Colonic mucosa (tissue), 4 donors: ENCODE measurements at regions not wholly inside any gene's neighbourhood (a gene's known extent, or its start where the extent isn't known, plus 50 kb on each side); places are given as distances from the start of the nearest gene placed in this dataset.

Experiments
- DNase-seq: peaks from one replicate; pipeline ENCODE4 v3.0.0-alpha.2; 2020
- H3K27ac ChIP-seq: fragments of 200-600 bp; one replicate; pipeline ENCODE4 v1.8.0; 2021
- H3K27me3 ChIP-seq: fragments of 200-600 bp; one replicate; pipeline ENCODE4 v1.8.0; 2021
- H3K36me3 ChIP-seq: fragments of 200-600 bp; one replicate; pipeline ENCODE4 v1.8.0; 2021
- H3K4me1 ChIP-seq: fragments of 200-600 bp; one replicate; pipeline ENCODE4 v1.8.0; 2021; ENCODE audit warnings: mild to moderate bottlenecking
- H3K4me3 ChIP-seq: fragments of 200-600 bp; one replicate; pipeline ENCODE4 v1.8.0; 2021
- H3K9ac ChIP-seq, 2 donors: one replicate each; pipeline ENCODE4 v1.7.0; 2013; ENCODE audit warnings: control low read depth in 2 of 2, low read depth in 2 of 2, low read length in 2 of 2
- H3K9me3 ChIP-seq: fragments of 200-600 bp; one replicate; pipeline ENCODE4 v1.8.0; 2021
- intact Hi-C: fragments of 100-400 bp; cut with DNase I; formaldehyde crosslinking; loops from one replicate; pipeline ENCODE4 v1.14.1; 2022
- TF ChIP-seq, protein P1 (sequence below): fragments of 200-600 bp; IDR thresholded peaks from one replicate; pipeline ENCODE4 v1.8.0; 2022; ENCODE audit warnings: antibody characterized with exemption, mild to moderate bottlenecking
- donor health status: healthy.
- donor health status: DM: no; HTN: no; CAD: no.
- donor health status: DM: no; HTN: no; CAD: no.

DNA sequence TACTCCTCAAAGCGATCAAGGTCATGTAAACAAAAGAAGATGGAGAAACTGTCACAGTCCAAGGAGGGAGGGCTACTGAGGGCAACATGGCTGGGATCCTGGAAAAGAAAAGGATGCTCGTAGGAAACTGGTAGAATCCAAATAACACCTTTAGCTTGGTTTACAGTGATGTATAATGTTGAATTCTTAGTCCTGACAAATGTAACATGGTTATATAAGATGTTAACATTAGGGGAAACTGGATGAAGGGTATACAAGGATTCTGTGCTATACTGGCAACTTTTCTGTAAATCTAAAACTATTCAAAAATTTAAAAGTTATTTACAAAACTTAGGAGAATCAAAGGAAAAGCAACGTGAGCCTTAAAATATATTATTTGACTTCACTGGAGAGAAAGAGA is 257.0 kb downstream of the TTC32 start:
- Histone ChIP-seq H3K36me3 (no peaks in the 10 kb centered on the region), H3K9ac (no peak overlapping the region), H3K9me3 (no peaks in the 10 kb centered on the region), H3K4me3 (no peak overlapping the region), H3K4me1 (no peaks in the 10 kb centered on the region), H3K27ac (no peak overlapping the region), H3K27me3 (no peaks in the 10 kb centered on the region)
- no peak for DNase-seq
- intact Hi-C loops: no loop called here
- TF ChIP-seq, protein P1, sequence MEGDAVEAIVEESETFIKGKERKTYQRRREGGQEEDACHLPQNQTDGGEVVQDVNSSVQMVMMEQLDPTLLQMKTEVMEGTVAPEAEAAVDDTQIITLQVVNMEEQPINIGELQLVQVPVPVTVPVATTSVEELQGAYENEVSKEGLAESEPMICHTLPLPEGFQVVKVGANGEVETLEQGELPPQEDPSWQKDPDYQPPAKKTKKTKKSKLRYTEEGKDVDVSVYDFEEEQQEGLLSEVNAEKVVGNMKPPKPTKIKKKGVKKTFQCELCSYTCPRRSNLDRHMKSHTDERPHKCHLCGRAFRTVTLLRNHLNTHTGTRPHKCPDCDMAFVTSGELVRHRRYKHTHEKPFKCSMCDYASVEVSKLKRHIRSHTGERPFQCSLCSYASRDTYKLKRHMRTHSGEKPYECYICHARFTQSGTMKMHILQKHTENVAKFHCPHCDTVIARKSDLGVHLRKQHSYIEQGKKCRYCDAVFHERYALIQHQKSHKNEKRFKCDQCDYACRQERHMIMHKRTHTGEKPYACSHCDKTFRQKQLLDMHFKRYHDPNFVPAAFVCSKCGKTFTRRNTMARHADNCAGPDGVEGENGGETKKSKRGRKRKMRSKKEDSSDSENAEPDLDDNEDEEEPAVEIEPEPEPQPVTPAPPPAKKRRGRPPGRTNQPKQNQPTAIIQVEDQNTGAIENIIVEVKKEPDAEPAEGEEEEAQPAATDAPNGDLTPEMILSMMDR: no peak

DNA sequence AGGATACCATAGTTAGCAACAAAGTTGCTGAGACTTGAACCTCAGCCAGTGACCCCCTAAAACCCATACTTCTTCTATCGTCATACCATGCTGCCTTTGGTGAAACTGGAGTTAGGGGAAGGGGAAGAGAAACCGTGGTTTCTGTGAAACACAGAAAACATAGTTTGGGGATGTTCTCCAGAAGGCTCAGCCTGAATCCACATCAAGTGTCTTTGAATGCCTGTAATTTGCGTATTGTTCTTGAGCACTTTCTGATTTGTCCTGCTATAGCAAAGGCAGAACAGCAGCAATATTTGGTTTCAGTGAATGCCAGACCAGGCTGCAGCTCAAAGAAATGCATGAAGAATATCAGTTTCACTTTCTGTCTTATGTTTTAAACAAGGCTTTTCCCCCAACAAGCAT is 258.7 kb downstream of the TTC32 start:
- H3K27ac ChIP-seq: no peak overlapping the region
- no peak overlapping the region for H3K4me3 ChIP-seq
- no peaks in the 10 kb centered on the region for H3K9me3 ChIP-seq
- DNase-seq: no peak
- H3K27me3 ChIP-seq: no peaks in the 10 kb centered on the region
- no peak overlapping the region for H3K9ac ChIP-seq
- intact Hi-C loops: no loop called here
- H3K4me1 ChIP-seq: no peaks in the 10 kb centered on the region
- H3K36me3 ChIP-seq: no peaks in the 10 kb centered on the region
- TF ChIP-seq, protein P1: no peak

DNA sequence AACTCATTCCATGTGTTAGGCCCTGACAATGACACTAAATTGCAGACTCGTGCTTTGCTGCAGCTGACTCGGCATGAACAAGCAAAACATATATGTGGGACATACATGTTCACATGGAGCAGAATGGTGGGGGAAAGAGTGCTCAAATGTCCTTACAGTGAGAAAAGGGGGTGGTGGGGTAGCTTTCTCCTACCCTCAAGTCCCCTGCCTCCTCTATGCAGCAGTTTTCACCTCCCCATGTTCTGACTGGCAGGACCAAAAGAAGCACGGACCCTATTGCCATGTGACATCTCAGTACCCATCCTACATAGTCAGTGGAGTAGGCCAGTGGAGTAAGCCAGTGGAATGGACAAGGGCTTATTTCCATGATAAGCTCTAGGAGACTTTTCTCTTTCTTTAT is 259.3 kb downstream of the TTC32 start:
- intact Hi-C loops: no loop called here
- no peak overlapping the region for H3K9ac ChIP-seq
- no peaks in the 10 kb centered on the region for H3K36me3 ChIP-seq
- H3K4me1 ChIP-seq: no peaks in the 10 kb centered on the region
- no peak overlapping the region for H3K27ac ChIP-seq
- H3K9me3 ChIP-seq: no peaks in the 10 kb centered on the region
- TF ChIP-seq, protein P1: no peak
- H3K4me3 ChIP-seq: no peak overlapping the region
- DNase-seq: no peak
- no peaks in the 10 kb centered on the region for H3K27me3 ChIP-seq

DNA sequence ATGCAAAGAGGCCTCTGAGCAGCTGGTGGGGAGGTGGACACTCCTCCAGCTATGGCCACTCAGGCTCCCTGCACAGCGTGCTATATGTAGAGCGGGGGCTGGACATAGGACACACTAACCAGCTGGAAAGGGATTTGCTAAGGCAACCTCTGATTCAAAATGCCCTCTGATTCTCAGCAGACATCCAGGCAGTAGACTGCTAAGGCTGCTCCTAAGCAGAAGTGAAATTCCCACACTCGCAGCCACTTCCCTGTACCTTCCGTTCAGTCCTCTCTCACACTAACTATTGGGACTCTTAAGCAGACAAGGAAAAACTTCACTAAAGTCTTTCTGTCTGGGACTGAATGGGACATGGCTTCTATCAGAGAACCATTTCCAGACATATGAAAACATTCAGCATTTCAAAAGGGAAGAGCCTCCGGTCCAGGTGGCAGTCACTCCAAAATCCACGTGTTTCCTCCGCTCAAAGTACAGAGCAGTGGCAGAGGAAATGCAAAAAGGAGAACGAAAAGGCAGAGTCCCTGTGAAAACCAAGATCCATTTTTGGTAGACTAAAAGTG is 265.8 kb downstream of the TTC32 start:
- Histone ChIP-seq H3K4me3 (no peak overlapping the region), H3K36me3 (no peaks in the 10 kb centered on the region), H3K27ac (no peak overlapping the region), H3K9ac (no peak overlapping the region), H3K4me1 (no peaks in the 10 kb centered on the region), H3K27me3 (no peaks in the 10 kb centered on the region), H3K9me3 (no peaks in the 10 kb centered on the region)
- intact Hi-C loops: no loop called here
- DNase-seq: no peak
- TF ChIP-seq, protein P1: no peak

DNA sequence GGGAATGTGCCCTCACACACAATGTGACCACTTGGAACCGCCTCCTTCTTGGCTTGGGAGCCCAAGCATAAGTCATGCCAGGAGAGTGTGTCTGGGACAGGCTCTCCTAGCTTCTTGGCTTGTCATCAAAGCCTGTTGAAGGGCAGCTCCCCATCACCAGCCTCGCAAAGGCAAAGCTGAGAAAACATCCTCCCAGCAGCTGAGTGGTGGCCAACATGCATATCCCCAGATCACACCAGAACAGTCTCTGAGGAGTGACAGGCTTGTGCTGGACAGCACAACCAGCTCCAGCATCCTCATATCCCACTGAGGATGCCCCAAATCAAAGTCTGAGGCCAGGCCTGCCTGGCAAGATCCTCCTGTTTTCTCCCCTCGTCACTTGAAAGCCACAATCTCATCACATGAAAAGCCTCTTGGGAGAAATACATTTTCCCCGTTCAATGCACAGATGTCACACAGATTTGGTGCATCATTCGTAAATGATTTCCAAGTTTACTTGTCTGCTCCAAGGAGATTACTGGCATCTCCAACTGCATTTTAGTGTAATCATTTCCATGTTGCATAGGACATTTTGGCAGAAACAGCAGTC is 269.3 kb downstream of the TTC32 start:
- no peaks in the 10 kb centered on the region for H3K9me3 ChIP-seq

More for the DNA sequence above, 269.3 kb downstream of the TTC32 start:
- Histone ChIP-seq H3K27me3 (no peaks in the 10 kb centered on the region), H3K4me3 (no peak overlapping the region), H3K4me1 (no peaks in the 10 kb centered on the region), H3K36me3 (no peaks in the 10 kb centered on the region), H3K9ac (no peak overlapping the region), H3K27ac (no peak overlapping the region)
- TF ChIP-seq, protein P1: no peak
- intact Hi-C loops: no loop called here
- peak; percentile 28 for DNase-seq
